Heart left ventricle (tissue), 16 donors: ENCODE measurements at regions not wholly inside any gene's neighbourhood (a gene's known extent, or its start where the extent isn't known, plus 50 kb on each side); places are given as distances from the start of the nearest gene placed in this dataset.

ENCODE experiments used
- ATAC-seq, 4 donors: fragments of 200-7000 bp; cut with Tn5 transposase; one replicate each; pipeline ENCODE4 v1.9.1; 2020 to 2022; ENCODE audit warnings: moderate library complexity in 4 of 4, mild to moderate bottlenecking in 3 of 4, moderate number of reproducible peaks in 1 of 4
- DNase-seq, 5 donors: peaks; one replicate each; pipeline ENCODE4 v3.0.0-alpha.2; 2020
- H3K27ac ChIP-seq, 12 donors: fragments of 200-600 bp; sonication (generic) in 4 of 12; one replicate each; pipeline versions ENCODE4 v1.5.0 to v1.8.0; 2016 to 2022; ENCODE audit warnings: mild to moderate bottlenecking in 2 of 12
- H3K27me3 ChIP-seq, 9 donors: fragments of 200-600 bp; sonication (generic) in 2 of 9; one replicate each; pipeline versions ENCODE4 v1.5.1 to v1.8.0; 2016 to 2022; ENCODE audit warnings: mild to moderate bottlenecking in 3 of 9
- H3K36me3 ChIP-seq, 9 donors: fragments of 200-600 bp; sonication (generic) in 2 of 9; one replicate each; pipeline versions ENCODE4 v1.5.0 to v1.8.0; 2018 to 2022; ENCODE audit warnings: mild to moderate bottlenecking in 2 of 9
- H3K4me1 ChIP-seq, 12 donors: fragments of 200-600 bp; sonication (generic) in 4 of 12; one replicate each; pipeline versions ENCODE4 v1.5.0 to v1.8.0; 2016 to 2022; ENCODE audit warnings: mild to moderate bottlenecking in 3 of 12
- H3K4me3 ChIP-seq, 12 donors: fragments of 200-600 bp; sonication (generic) in 4 of 12; one replicate each; pipeline versions ENCODE4 v1.5.0 to v1.8.0; 2017 to 2022; ENCODE audit warnings: mild to moderate bottlenecking in 9 of 12, moderate library complexity in 4 of 12
- H3K9me3 ChIP-seq, 12 donors: fragments of 200-600 bp; sonication (generic) in 4 of 12; one replicate each; pipeline versions ENCODE4 v1.5.0 to v1.8.0; 2016 to 2022; ENCODE audit warnings: mild to moderate bottlenecking in 1 of 12
- POLR2A ChIP-seq, 2 donors: fragments of 450-650 bp; IDR thresholded peaks; one replicate each; pipeline ENCODE4 v1.6.1; 2017; ENCODE audit warnings: antibody characterized with exemption in 2 of 2, mild to moderate bottlenecking in 2 of 2, moderate library complexity in 2 of 2
- WGBS, 4 donors: extraction: QIAGEN DNeasy Blood & Tissue Kit in 2 of 4; methylation state at CpG; one replicate each; pipeline versions ENCODE4 v1.1.5 to v1.1.7; 2013 to 2018; 5-methylcytosine and 5-hydroxymethylcytosine counted together
- intact Hi-C, 10 donors: fragments of 100-400 bp; cut with DNase I; formaldehyde crosslinking; loops; one replicate each; pipeline versions ENCODE4 v1.11.1 to v1.14.2; 2022
- TF ChIP-seq, protein P1 (sequence below), 12 donors: fragments of 200-600 bp; sonication (generic) in 4 of 12; IDR thresholded peaks; one replicate each; pipeline versions ENCODE4 v1.5.0 to v1.8.0; 2018 to 2022; ENCODE audit warnings: antibody characterized with exemption in 12 of 12, mild to moderate bottlenecking in 5 of 12
- donor health status: ischemic (EF 13 %, LVEDD 7.1; RV severe dilation, severe dysfunction).
- donor health status: healthy with polysubstance abuse.
- donor health status: DM: no; HTN: yes; CAD: no.
- donor health status: DM: no; HTN: no; CAD: no.
- donor health status: ischemic (EF 25% LVEDD 6.9; RV normal size, moderate dysfunction).
- donor health status: ischemic (EF 25% LVEDD 5.7; RV mildly dilated, moderate dysfunction).
- donor health status: healthy.
- donor health status: DM: yes; HTN: yes; CAD: no.
- donor health status: ischemic (EF 35%, LVEDD 5.7; RV mildly dilated, moderate dysfunction).
- donor health status: nonischemic (EF 11% LVEDD 7.7; RV severe dilation, severe dysfunction).
- donor health status: DM: yes; HTN: yes; CAD: no.
- donor health status: PGD.
- donor health status: ischemic (EF 29% LVEDD 5.4; RV normal size, mild dysfunction).
- donor health status: nonischemic (EF 23%, LVEDD 6.1; RV moderate dilation, normal function).

DNA sequence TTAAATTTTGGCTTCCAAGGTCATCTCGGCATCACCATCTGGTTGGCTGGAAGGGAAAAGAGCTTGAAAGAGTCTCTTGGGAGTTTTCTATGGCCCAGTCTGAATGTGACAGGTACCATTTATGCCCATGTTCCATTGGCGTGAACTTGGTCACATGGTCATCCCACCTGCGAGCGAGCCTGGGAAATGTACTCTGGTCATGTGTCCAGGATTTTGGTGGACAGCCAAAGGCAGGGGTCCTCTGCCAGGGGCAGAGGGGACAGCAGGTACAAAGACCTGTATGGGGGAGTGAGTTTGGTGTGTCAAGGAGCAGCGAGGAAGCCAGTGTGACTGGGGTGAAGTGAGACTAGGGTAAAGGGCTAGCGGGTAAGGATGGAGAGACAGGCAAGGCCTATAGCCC lies 112.6 kb downstream of the CDC5L start:
- peaks cover 0 to 10% (median 0%) of the 10 kb centered on the region in 12 donors for H3K9me3 ChIP-seq
- ATAC-seq (no peak), DNase-seq (no peak)
- WGBS, 4 donors: 93 to 96% (median 95%) methylated on average over 6 of the region's 6 CpGs
- H3K27me3 ChIP-seq: no peaks in the 10 kb centered on the region
- no peak for TF ChIP-seq POLR2A (IDR thresholded peaks at IDR 0.05)
- TF ChIP-seq, protein P1, sequence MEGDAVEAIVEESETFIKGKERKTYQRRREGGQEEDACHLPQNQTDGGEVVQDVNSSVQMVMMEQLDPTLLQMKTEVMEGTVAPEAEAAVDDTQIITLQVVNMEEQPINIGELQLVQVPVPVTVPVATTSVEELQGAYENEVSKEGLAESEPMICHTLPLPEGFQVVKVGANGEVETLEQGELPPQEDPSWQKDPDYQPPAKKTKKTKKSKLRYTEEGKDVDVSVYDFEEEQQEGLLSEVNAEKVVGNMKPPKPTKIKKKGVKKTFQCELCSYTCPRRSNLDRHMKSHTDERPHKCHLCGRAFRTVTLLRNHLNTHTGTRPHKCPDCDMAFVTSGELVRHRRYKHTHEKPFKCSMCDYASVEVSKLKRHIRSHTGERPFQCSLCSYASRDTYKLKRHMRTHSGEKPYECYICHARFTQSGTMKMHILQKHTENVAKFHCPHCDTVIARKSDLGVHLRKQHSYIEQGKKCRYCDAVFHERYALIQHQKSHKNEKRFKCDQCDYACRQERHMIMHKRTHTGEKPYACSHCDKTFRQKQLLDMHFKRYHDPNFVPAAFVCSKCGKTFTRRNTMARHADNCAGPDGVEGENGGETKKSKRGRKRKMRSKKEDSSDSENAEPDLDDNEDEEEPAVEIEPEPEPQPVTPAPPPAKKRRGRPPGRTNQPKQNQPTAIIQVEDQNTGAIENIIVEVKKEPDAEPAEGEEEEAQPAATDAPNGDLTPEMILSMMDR (IDR thresholded peaks at IDR 0.05): no peak
- H3K36me3 ChIP-seq: no peaks in the 10 kb centered on the region
- no peak overlapping the region for H3K4me3 ChIP-seq
- H3K27ac ChIP-seq: no peak overlapping the region
- intact Hi-C loops: no loop called here
- no peaks in the 10 kb centered on the region for H3K4me1 ChIP-seq

DNA sequence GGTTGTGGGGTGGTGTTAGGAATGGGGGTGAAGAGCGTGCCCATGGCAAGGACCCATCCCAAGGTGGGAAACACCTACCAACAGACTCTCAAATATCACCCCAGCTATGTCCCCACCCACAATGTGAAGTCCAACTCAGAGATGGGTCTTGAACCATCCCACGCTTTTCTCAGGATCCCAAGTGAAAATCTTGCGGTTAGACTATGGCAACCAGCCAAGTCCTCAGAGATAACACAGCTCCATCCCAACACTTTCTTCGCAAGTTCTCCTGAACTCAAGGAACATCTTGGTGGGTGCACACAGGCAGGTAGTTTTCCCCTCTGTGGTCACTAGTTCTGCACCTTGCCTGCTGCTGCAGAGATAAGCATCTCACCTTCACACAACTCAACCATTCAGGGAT lies 116.0 kb downstream of the CDC5L start:
- Histone ChIP-seq H3K36me3 (no peaks in the 10 kb centered on the region), H3K9me3 (peaks cover 0 to 10% (median 0%) of the 10 kb centered on the region in 12 donors), H3K4me3 (no peak overlapping the region), H3K27me3 (no peaks in the 10 kb centered on the region), H3K4me1 (no peaks in the 10 kb centered on the region), H3K27ac (no peak overlapping the region)
- no peak for TF ChIP-seq POLR2A (IDR thresholded peaks at IDR 0.05)
- TF ChIP-seq, protein P1 (IDR thresholded peaks at IDR 0.05): no peak
- WGBS, 4 donors: 65 to 81% (median 80%) methylated on average over 4 of the region's 4 CpGs
- ATAC-seq: no peak
- intact Hi-C loops: no loop called here
- no peak for DNase-seq

DNA sequence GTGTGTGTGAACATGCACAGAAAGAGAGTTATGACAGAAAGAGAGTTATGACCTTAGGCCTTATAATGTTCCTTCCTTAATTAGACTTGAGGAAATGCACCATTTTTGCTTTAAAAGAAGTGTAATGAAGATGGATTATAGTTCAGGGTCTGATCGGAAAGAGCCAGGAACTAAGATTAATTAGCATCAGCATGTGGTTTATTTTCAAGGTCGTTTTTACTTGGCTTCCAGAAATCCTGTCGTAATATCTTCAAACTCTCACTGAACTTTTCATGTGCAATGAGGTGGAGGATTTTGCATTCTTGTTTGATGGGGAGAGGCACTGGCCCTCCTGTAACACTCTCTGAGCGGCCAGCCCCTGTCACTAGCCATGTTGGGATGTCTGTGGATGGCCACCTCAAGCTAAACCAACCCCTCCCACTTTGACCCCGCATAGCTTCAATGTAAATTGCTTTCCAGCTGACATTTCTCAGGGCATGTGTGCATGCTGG lies 116.8 kb downstream of the CDC5L start:
- H3K27me3 ChIP-seq: no peaks in the 10 kb centered on the region
- H3K27ac ChIP-seq: no peak overlapping the region
- DNase-seq (no peak), ATAC-seq (no peak)
- H3K4me1 ChIP-seq: no peaks in the 10 kb centered on the region
- peaks cover 0 to 10% (median 0%) of the 10 kb centered on the region in 12 donors for H3K9me3 ChIP-seq
- H3K36me3 ChIP-seq: no peaks in the 10 kb centered on the region
- intact Hi-C loops: no loop called here
- WGBS, 4 donors: 45 to 61% (median 55%) methylated on average over 5 of the region's 5 CpGs
- H3K4me3 ChIP-seq: no peak overlapping the region
- TF ChIP-seq POLR2A (IDR thresholded peaks at IDR 0.05): no peak
- TF ChIP-seq, protein P1 (IDR thresholded peaks at IDR 0.05): no peak

DNA sequence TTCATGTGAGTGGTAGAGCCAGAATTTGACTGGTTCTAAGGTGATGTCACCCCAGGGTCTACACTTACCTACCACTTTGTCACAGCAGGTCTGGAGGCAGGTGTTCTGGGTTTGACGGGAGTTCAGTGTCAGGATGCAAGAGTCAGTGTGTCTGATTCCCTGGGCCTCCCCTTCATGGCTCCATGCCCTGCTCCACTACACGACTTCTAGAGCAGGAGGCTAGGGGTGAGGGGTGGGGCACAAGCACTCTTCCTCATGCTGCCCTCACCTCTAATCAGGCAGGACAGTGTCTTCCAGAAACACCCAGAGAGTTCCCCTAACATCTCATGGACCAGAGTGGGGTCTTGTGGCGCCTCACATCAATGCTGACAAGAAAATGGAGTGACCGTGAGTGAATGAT lies 118.2 kb downstream of the CDC5L start:
- ATAC-seq (no peak), DNase-seq (no peak)
- H3K4me1 ChIP-seq: no peaks in the 10 kb centered on the region
- intact Hi-C loops: no loop called here
- H3K9me3 ChIP-seq: peaks cover 0 to 7% (median 0%) of the 10 kb centered on the region in 12 donors
- no peak for TF ChIP-seq POLR2A (IDR thresholded peaks at IDR 0.05)
- TF ChIP-seq, protein P1 (IDR thresholded peaks at IDR 0.05): no peak
- H3K27me3 ChIP-seq: no peaks in the 10 kb centered on the region
- no peak overlapping the region for H3K27ac ChIP-seq
- H3K4me3 ChIP-seq: no peak overlapping the region
- no peaks in the 10 kb centered on the region for H3K36me3 ChIP-seq
- WGBS, 4 donors: 75 to 92% (median 84%) methylated on average over 4 of the region's 4 CpGs
